HepG2 (cell line): ENCODE measurements at regions not wholly inside any gene's neighbourhood (a gene's known extent, or its start where the extent isn't known, plus 50 kb on each side); places are given as distances from the start of the nearest gene placed in this dataset.

ENCODE experiments used
- ATAC-seq: fragments of 200-7000 bp; cut with Tn5 transposase; 3 replicates; pipeline ENCODE4 v1.9.1; 2020; ENCODE audit warnings: mild to moderate bottlenecking, moderate library complexity
- BruUV-seq: library from RNA; stranded (reverse); fragments of 400-500 nt; replicated peaks from 2 replicates; lab custom pipeline; 2021; lab: Mats Ljungman, UMichigan
- CTCF ChIA-PET: fragments of 300-600 bp; formaldehyde crosslinking; extraction: SDS; loops from one replicate; lab custom pipeline; 2021; ENCODE audit warnings: low total read pairs, inconsistent platforms, low intra/inter-chr PET ratio; lab: Yijun Ruan, JAX
- POLR2A ChIA-PET: fragments of 350-600 bp; sonication (Branson Sonifier 250); formaldehyde crosslinking; loops from one replicate; lab custom pipeline; 2020; ENCODE audit warnings: antibody characterized with exemption, inconsistent platforms; lab: Yijun Ruan, JAX
- DNase-seq: peaks from one replicate; pipeline ENCODE4 v3.0.0-alpha.2; 2015; ENCODE audit warnings: low spot score
- FAIRE-seq: peaks from 3 replicates; lab custom pipeline; 2011; peaks lifted over from hg19 to GRCh38; lab: Jason Lieb, UNC
- H2AFZ ChIP-seq: one replicate; pipeline ENCODE4 v1.6.1; 2011; ENCODE audit warnings: low read length, inconsistent platforms
- H3K27ac ChIP-seq: fragments of 300-600 bp; 3 replicates; pipeline ENCODE4 v1.8.0; 2011; ENCODE audit warnings: mixed run types, mild to moderate bottlenecking, mixed read lengths, low read length, inconsistent platforms; ENCODE audit not compliant: insufficient read depth; ENCODE audit errors: extremely low read length
- H3K27me3 ChIP-seq, 2 experiments: fragments of 200-600 bp in 1 of 2; 2 replicates in 1 of 2; 3 replicates in 1 of 2; pipeline versions ENCODE4 v1.6.0 to v1.8.0; 2011; ENCODE audit warnings: low read length in 2 of 2, mild to moderate bottlenecking in 2 of 2, moderate library complexity in 2 of 2, inconsistent platforms in 1 of 2; ENCODE audit not compliant: insufficient read depth in 2 of 2, control insufficient read depth in 1 of 2
- H3K36me3 ChIP-seq, 2 experiments: fragments of 200-600 bp in 1 of 2; replicated peaks in 1 of 2; 2 replicates in 1 of 2; 3 replicates in 1 of 2; pipeline versions ENCODE4 v1.5.1 to v1.8.0; 2011; ENCODE audit warnings: low read length in 2 of 2, inconsistent platforms in 1 of 2; ENCODE audit not compliant: insufficient read depth in 2 of 2, control insufficient read depth in 1 of 2
- H3K4me1 ChIP-seq: 2 replicates; pipeline ENCODE4 v1.5.1; 2012; ENCODE audit warnings: low read length, inconsistent platforms; ENCODE audit not compliant: insufficient read depth
- H3K4me2 ChIP-seq: 2 replicates; pipeline ENCODE4 v1.6.0; 2011; ENCODE audit warnings: low read depth, low read length, inconsistent platforms
- H3K4me3 ChIP-seq, 3 experiments: fragments of 200-600 bp in 1 of 3; sonication (generic), shearing (Covaris generic) in 1 of 3; replicated peaks in 1 of 3; 2 replicates each; pipeline ENCODE4 v1.5.1; 2011 to 2016; ENCODE audit warnings: low read length in 3 of 3, inconsistent platforms in 2 of 3, low read depth in 2 of 3, mild to moderate bottlenecking in 2 of 3, control low read depth in 1 of 3, mixed read lengths in 1 of 3; ENCODE audit not compliant: insufficient read depth in 1 of 3
- H3K79me2 ChIP-seq: one replicate; pipeline ENCODE4 v1.6.1; 2011; ENCODE audit warnings: low read length, inconsistent platforms; ENCODE audit not compliant: insufficient read depth
- H3K9ac ChIP-seq: 2 replicates; pipeline ENCODE4 v1.6.0; 2011; ENCODE audit warnings: mild to moderate bottlenecking, low read depth, low read length, inconsistent platforms; ENCODE audit not compliant: insufficient read depth
- H3K9me3 ChIP-seq: 2 replicates; pipeline ENCODE4 v1.5.1; 2012; ENCODE audit warnings: mild to moderate bottlenecking, low read length
- H4K20me1 ChIP-seq: 2 replicates; pipeline ENCODE4 v1.6.0; 2011; ENCODE audit warnings: inconsistent platforms, mild to moderate bottlenecking, low read length, moderate library complexity; ENCODE audit not compliant: insufficient read depth
- ARID3A ChIP-seq: IDR thresholded peaks from 2 replicates; pipeline ENCODE4 v1.6.1; 2012; ENCODE audit warnings: low read depth, low read length, improper control_type of control experiment
- ARNT2 ChIP-seq: sonication (generic); formaldehyde crosslinking; IDR thresholded peaks from 2 replicates; pipeline ENCODE4 v1.8.0; 2022; ENCODE audit warnings: mild to moderate bottlenecking, low read depth, missing genetic modification reagents, moderate library complexity
- CBX2 ChIP-seq, 2 experiments: fragments of 200-600 bp in 1 of 2; sonication (generic); formaldehyde crosslinking in 1 of 2; IDR thresholded peaks; 2 replicates each; pipeline versions ENCODE4 v1.7.0 to v1.8.1; 2018 to 2022; ENCODE audit warnings: low read depth in 2 of 2, low read length in 1 of 2, mild to moderate bottlenecking in 1 of 2, missing genetic modification reagents in 1 of 2
- DNMT3B ChIP-seq: conservative IDR thresholded peaks from 2 replicates; pipeline ENCODE4 v1.6.1; 2016; ENCODE audit warnings: missing biosample characterization, control low read depth
- EZH2 ChIP-seq: conservative IDR thresholded peaks from 2 replicates; pipeline ENCODE4 v1.6.1; 2012; ENCODE audit warnings: mild to moderate bottlenecking, low read depth, low read length, moderate library complexity
- GTF3A ChIP-seq: sonication (generic); formaldehyde crosslinking; conservative IDR thresholded peaks from 2 replicates; pipeline ENCODE4 v1.4.0; 2020; ENCODE audit warnings: mild to moderate bottlenecking, missing genetic modification reagents
- HNRNPLL ChIP-seq: fragments of 200-400 bp; formaldehyde crosslinking; IDR thresholded peaks from 2 replicates; pipeline ENCODE4 v1.6.1; 2017; ENCODE audit warnings: mild to moderate bottlenecking, low read depth, low read length; ENCODE audit not compliant: poor library complexity, severe bottlenecking
- KDM1A ChIP-seq: IDR thresholded peaks from 2 replicates; pipeline ENCODE4 v1.6.1; 2016; ENCODE audit warnings: missing compliant biosample characterization
- KDM2A ChIP-seq: sonication (generic); formaldehyde crosslinking; IDR thresholded peaks from 2 replicates; pipeline ENCODE4 v1.4.0; 2020; ENCODE audit warnings: low read depth, missing genetic modification reagents, borderline replicate concordance
- MATR3 ChIP-seq: sonication (generic); formaldehyde crosslinking; IDR thresholded peaks from 2 replicates; pipeline ENCODE4 v1.4.0; 2020; ENCODE audit warnings: missing genetic modification reagents
- NFKBIZ ChIP-seq: IDR thresholded peaks from 2 replicates; pipeline ENCODE4 v1.6.1; 2018; ENCODE audit warnings: missing genetic modification reagents, missing compliant biosample characterization
- RBAK ChIP-seq: sonication (generic); formaldehyde crosslinking; IDR thresholded peaks from 2 replicates; pipeline ENCODE4 v1.5.1; 2020; ENCODE audit warnings: mild to moderate bottlenecking, missing genetic modification reagents
- ZFP37 ChIP-seq: sonication (generic); formaldehyde crosslinking; IDR thresholded peaks from 2 replicates; pipeline ENCODE4 v1.4.0; 2020; ENCODE audit warnings: missing genetic modification reagents, borderline replicate concordance
- ZNF329 ChIP-seq: sonication (generic); formaldehyde crosslinking; IDR thresholded peaks from 2 replicates; pipeline ENCODE4 v1.9.0; 2021; ENCODE audit warnings: low read depth, mild to moderate bottlenecking, missing genetic modification reagents
- ZNF772 ChIP-seq: sonication (generic); formaldehyde crosslinking; IDR thresholded peaks from 2 replicates; pipeline ENCODE4 v1.5.0; 2020; ENCODE audit warnings: mild to moderate bottlenecking, missing genetic modification reagents
- ZNF781 ChIP-seq: sonication (generic); formaldehyde crosslinking; IDR thresholded peaks from 2 replicates; pipeline ENCODE4 v1.5.1; 2020; ENCODE audit warnings: borderline replicate concordance, mild to moderate bottlenecking, missing genetic modification reagents; ENCODE audit errors: not compliant biosample characterization
- ZNF790 ChIP-seq: sonication (generic); formaldehyde crosslinking; IDR thresholded peaks from 2 replicates; pipeline ENCODE4 v1.8.0; 2022; ENCODE audit warnings: missing genetic modification reagents, mild to moderate bottlenecking, borderline replicate concordance
- in situ Hi-C: cut with HindIII; loops from 2 replicates; pipeline ENCODE4 v1.10.0; 2017; ENCODE audit warnings: low pct_unique_long_range_greater_than_20kb; ENCODE audit not compliant: extremely low pct_ligation_motif_present
- intact Hi-C: fragments of 100-400 bp; cut with micrococcal nuclease; formaldehyde crosslinking; loops from one replicate; pipeline ENCODE4 v1.10.0; 2022; ENCODE audit not compliant: unreplicated experiment
- TF ChIP-seq, protein P1 (sequence below): sonication (generic); formaldehyde crosslinking; conservative IDR thresholded peaks from 2 replicates; pipeline ENCODE4 v1.5.0; 2020; ENCODE audit warnings: missing genetic modification reagents
- TF ChIP-seq, protein P2 (sequence below): IDR thresholded peaks from 2 replicates; pipeline ENCODE4 v1.6.1; 2016; ENCODE audit warnings: low read depth

DNA sequence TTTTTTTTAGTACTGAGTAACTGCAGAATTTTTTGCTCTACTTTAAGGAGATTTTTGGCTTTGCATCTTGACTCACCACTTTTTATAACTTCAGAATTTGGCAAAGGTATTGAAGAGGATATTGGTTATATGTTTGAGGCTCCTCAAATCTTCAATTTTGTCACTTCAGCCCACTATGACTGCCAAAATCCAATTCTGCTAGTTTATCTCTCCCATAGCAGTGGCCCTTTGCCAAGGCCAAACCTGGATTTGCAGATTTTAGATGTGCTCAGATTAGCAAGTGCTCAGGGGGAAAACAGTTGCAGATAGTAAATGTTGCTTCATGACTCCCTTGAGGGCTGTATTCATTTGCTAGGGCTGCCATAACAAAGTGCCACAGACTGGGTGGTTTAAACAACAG is 427.5 kb downstream of the ADRA2A start:
- no peak overlapping the region for H3K4me2 ChIP-seq
- H3K27ac ChIP-seq = no peak overlapping the region
- no peak overlapping the region for H3K9ac ChIP-seq
- FAIRE-seq (no peak), DNase-seq (no peak), ATAC-seq (no peak)
- no peak overlapping the region for H3K4me3 ChIP-seq
- H3K9me3 ChIP-seq = no peaks in the 10 kb centered on the region
- H3K4me1 ChIP-seq = no peaks in the 10 kb centered on the region
- no TSS peak for BruUV-seq
- H4K20me1 ChIP-seq = no peaks in the 10 kb centered on the region
- intact Hi-C loops (no loop called here), in situ Hi-C loops (no loop called here)
- CTCF ChIA-PET = no interaction called here
- no peaks in the 10 kb centered on the region for H3K27me3 ChIP-seq
- no peaks in the 10 kb centered on the region for H3K79me2 ChIP-seq
- no peak overlapping the region for H2AFZ ChIP-seq
- H3K36me3 ChIP-seq = no peaks in the 10 kb centered on the region
- POLR2A ChIA-PET = no interaction called here
- TF ChIP-seq EZH2 (no peak), ZNF790 (CRISPR knock-in tag) (no peak), ARID3A (no peak), GTF3A (CRISPR knock-in tag) (no peak), NFKBIZ (no peak), DNMT3B (CRISPR knock-in tag) (no peak), KDM2A (no peak), ZNF329 (CRISPR knock-in tag) (no peak), ZNF781 (no peak), RBAK (no peak), HNRNPLL (no peak), MATR3 (CRISPR knock-in tag) (no peak), KDM1A (CRISPR knock-in tag) (no peak), ARNT2 (no peak), ZFP37 (CRISPR knock-in tag) (no peak), ZNF772 (no peak), CBX2 (IDR thresholded peaks at IDR 0.05; ENCODE audit: low read depth, low read length) (no peak), CBX2 (CRISPR knock-in tag; IDR thresholded peaks at IDR 0.05; ENCODE audit: low read depth) (no peak)
- TF ChIP-seq, protein P1, sequence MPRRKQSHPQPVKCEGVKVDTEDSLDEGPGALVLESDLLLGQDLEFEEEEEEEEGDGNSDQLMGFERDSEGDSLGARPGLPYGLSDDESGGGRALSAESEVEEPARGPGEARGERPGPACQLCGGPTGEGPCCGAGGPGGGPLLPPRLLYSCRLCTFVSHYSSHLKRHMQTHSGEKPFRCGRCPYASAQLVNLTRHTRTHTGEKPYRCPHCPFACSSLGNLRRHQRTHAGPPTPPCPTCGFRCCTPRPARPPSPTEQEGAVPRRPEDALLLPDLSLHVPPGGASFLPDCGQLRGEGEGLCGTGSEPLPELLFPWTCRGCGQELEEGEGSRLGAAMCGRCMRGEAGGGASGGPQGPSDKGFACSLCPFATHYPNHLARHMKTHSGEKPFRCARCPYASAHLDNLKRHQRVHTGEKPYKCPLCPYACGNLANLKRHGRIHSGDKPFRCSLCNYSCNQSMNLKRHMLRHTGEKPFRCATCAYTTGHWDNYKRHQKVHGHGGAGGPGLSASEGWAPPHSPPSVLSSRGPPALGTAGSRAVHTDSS (CRISPR knock-in tag) = no peak
- TF ChIP-seq, protein P2, sequence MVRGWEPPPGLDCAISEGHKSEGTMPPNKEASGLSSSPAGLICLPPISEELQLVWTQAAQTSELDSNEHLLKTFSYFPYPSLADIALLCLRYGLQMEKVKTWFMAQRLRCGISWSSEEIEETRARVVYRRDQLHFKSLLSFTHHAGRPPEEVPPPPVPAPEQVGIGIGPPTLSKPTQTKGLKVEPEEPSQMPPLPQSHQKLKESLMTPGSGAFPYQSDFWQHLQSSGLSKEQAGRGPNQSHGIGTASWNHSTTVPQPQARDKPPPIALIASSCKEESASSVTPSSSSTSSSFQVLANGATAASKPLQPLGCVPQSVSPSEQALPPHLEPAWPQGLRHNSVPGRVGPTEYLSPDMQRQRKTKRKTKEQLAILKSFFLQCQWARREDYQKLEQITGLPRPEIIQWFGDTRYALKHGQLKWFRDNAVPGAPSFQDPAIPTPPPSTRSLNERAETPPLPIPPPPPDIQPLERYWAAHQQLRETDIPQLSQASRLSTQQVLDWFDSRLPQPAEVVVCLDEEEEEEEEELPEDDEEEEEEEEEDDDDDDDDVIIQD (CRISPR knock-in tag) = no peak
